ENCODE measurements at regions not wholly inside any gene's neighbourhood (a gene's known extent, or its start where the extent isn't known, plus 50 kb on each side); places are given as distances from the start of the nearest gene placed in this dataset.
"Not testable (repeated sequence)": the region's sequence is repeated elsewhere in the genome, so short reads cannot be mapped to it uniquely, and the experiment has no call there.

DNA sequence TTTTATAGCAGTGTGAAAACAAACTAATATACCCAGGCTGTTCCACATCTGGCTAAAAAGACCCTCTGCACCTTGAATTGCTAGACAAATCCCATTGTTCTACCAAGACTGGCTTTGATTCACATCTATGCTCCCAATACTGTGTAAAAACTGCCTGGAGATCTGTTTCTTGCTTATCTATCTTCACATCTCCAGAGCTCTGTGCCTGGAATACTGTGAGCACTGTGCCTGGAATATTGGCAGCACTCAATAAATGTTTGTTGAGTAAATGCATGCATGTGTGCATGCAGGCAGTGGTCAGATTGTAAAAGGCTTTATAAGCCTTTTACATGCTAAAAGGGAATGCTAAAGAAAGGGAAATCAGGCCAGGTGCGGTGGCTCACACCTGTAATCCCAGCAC lies 75.5 kb upstream of the APP start:
- H3K4me3 ChIP-seq: no peak overlapping the region
- H3K4me1 ChIP-seq: no peaks in the 10 kb centered on the region
- H3K36me3 ChIP-seq: no peaks in the 10 kb centered on the region
- TF ChIP-seq, protein P1, sequence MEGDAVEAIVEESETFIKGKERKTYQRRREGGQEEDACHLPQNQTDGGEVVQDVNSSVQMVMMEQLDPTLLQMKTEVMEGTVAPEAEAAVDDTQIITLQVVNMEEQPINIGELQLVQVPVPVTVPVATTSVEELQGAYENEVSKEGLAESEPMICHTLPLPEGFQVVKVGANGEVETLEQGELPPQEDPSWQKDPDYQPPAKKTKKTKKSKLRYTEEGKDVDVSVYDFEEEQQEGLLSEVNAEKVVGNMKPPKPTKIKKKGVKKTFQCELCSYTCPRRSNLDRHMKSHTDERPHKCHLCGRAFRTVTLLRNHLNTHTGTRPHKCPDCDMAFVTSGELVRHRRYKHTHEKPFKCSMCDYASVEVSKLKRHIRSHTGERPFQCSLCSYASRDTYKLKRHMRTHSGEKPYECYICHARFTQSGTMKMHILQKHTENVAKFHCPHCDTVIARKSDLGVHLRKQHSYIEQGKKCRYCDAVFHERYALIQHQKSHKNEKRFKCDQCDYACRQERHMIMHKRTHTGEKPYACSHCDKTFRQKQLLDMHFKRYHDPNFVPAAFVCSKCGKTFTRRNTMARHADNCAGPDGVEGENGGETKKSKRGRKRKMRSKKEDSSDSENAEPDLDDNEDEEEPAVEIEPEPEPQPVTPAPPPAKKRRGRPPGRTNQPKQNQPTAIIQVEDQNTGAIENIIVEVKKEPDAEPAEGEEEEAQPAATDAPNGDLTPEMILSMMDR (IDR thresholded peaks at IDR 0.05): no peak
- H3K27ac ChIP-seq: no peak overlapping the region
- no peaks in the 10 kb centered on the region for H3K9me3 ChIP-seq
- WGBS, 2 donors: 58 to 67% methylated on average over 1 of the region's 1 CpG
- intact Hi-C loops (cut with DNase I): no loop called here
- no peaks in the 10 kb centered on the region for H3K27me3 ChIP-seq
- no peak for DNase-seq

DNA sequence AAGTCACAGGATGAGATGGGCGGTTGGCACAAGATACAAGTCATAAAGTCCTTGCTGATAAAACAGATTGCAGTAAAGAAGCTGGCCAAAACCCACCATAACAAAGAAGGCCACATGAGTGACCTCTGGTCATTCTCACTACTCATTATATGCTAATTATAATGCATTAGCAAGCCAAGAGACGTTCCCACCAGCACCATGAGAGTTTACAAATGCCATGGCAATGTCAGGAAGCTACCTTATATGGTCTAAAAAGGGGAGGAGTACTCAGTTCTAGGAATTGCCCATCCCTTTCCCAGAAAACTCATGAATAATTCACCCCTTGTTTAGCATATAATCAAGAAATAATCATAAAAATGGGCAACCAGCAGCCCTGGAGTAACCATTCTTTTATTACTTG lies 74.9 kb upstream of the APP start:
- H3K27ac ChIP-seq: no peak overlapping the region
- H3K27me3 ChIP-seq: no peaks in the 10 kb centered on the region
- 63 to 86% methylated on average over 2 of the region's 2 CpGs for WGBS, 2 donors
- no peaks in the 10 kb centered on the region for H3K4me1 ChIP-seq
- H3K4me3 ChIP-seq: no peak overlapping the region
- intact Hi-C loops (cut with DNase I): no loop called here
- H3K9me3 ChIP-seq: no peaks in the 10 kb centered on the region
- DNase-seq: no peak
- TF ChIP-seq, protein P1 (IDR thresholded peaks at IDR 0.05): no peak
- no peak for TF ChIP-seq POLR2A (IDR thresholded peaks at IDR 0.05)
- H3K36me3 ChIP-seq: no peaks in the 10 kb centered on the region

DNA sequence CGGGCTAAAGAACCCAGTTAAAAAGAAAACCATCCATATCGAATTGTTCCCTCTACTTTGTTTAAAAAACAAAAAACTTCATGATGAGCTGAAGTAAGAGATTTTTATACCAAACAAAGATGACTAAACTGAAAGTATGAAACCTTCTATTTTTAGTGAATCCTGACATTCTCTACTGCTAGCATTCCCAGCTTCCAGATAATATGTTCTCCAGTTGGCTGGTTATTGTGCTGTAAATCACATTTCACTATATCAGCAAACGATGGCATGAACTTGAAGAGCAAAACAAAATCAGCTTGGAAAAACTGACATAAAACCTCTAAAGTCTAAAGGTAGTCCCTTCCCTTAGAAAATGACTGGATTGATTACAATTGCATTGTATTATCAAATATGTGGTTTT lies 68.1 kb upstream of the APP start:
- no peak overlapping the region for H3K27ac ChIP-seq
- DNase-seq: no peak
- no peak overlapping the region for H3K4me3 ChIP-seq
- H3K4me1 ChIP-seq: no peaks in the 10 kb centered on the region
- H3K27me3 ChIP-seq: no peaks in the 10 kb centered on the region
- intact Hi-C loops (cut with DNase I): no loop called here
- TF ChIP-seq, protein P1 (IDR thresholded peaks at IDR 0.05): no peak
- no peak for TF ChIP-seq POLR2A (IDR thresholded peaks at IDR 0.05)
- H3K9me3 ChIP-seq: no peaks in the 10 kb centered on the region
- WGBS, 2 donors: 68 to 85% methylated on average over 3 of the region's 3 CpGs
- H3K36me3 ChIP-seq: no peaks in the 10 kb centered on the region

DNA sequence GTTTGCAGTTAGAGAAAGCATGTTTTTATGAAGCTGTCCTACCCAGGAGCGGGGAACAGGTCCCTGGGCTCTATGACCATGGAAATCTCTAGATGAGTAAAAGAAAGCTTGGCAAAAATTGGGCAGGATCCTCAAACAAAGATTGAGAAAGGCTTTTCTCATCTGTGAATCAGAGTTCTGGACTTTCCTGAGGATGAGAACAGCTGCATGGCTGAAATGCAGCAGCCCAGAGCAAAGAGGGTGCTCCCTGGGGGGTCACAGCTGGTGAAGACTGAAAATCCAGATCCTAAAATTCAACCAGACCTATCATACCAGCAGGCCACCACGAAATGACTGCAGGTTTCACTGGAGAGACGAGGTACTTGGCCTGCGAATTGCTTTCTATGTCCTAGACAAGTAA lies 65.7 kb upstream of the APP start:
- no peak for DNase-seq
- 77 to 80% methylated on average over 4 of the region's 4 CpGs for WGBS, 2 donors
- H3K4me3 ChIP-seq: no peak overlapping the region

DNA sequence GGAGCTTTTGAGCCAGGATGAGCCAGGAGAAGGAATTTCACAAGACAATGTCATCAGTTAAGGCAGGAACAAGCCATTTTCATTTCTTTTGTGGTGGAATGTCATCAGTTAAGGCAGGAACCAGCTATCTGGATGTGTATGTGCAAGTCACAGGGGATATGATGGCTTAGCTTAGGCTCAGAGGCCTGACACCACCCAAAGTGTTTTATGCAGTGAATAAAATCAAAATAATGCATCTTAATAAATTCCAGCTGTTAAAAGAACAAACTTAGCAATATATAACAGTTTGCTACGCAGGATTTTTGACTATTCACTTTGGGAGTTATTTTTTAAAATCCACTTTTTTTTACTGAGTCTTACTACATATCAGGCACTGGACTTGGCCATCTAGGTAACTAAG lies 62.7 kb upstream of the APP start:
- H3K36me3 ChIP-seq: not testable (repeated sequence)
- 82 to 93% methylated on average over 1 of the region's 1 CpG for WGBS, 2 donors

More for the DNA sequence above, 65.7 kb upstream of the APP start:
- Histone ChIP-seq H3K36me3 (no peaks in the 10 kb centered on the region), H3K9me3 (no peaks in the 10 kb centered on the region), H3K27me3 (no peaks in the 10 kb centered on the region), H3K27ac (no peak overlapping the region), H3K4me1 (no peaks in the 10 kb centered on the region)
- TF ChIP-seq POLR2A (IDR thresholded peaks at IDR 0.05): no peak
- TF ChIP-seq, protein P1 (IDR thresholded peaks at IDR 0.05): no peak
- intact Hi-C loops (cut with DNase I): no loop called here

DNA sequence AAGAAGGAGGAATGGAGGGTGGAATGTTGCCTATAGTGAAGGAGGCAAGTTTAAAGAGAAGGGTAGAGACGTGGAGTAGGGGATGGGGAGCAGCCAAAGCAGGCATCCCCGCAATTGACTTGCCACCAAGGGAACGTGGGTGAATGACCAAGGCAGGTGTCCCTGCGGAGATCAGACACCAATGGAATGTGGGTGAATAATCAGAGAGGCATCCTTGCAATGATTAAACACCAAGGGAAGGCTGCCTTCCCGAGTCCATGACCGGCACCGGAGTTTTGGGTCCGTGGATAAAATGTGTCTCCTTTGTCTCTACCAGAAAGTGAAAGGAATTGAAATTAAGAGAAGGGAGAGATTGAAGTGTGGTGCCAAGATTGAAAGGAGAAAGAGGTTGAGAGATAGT lies 61.9 kb upstream of the APP start:
- H3K36me3 ChIP-seq; DNase-seq; H3K4me1 ChIP-seq; H3K4me3 ChIP-seq; H3K27ac ChIP-seq; H3K9me3 ChIP-seq; intact Hi-C loops (cut with DNase I); H3K27me3 ChIP-seq: not testable (repeated sequence)
- 89 to 91% methylated on average over 8 of the region's 8 CpGs for WGBS, 2 donors

More for the DNA sequence above, 62.7 kb upstream of the APP start:
- intact Hi-C loops (cut with DNase I); DNase-seq; H3K9me3 ChIP-seq; H3K27me3 ChIP-seq; H3K4me3 ChIP-seq; H3K27ac ChIP-seq; H3K4me1 ChIP-seq: not testable (repeated sequence)
